ENCODE measurements at regions not wholly inside any gene's neighbourhood (a gene's known extent, or its start where the extent isn't known, plus 50 kb on each side); places are given as distances from the start of the nearest gene placed in this dataset.
"Not testable (repeated sequence)": the region's sequence is repeated elsewhere in the genome, so short reads cannot be mapped to it uniquely, and the experiment has no call there.

- no peak for DNase-seq
Measured at GRCh38 chr15:39499042-39499441, 81.8 kb upstream of the THBS1 start.

GRCh38 chr15:39499681-39500080 is 81.2 kb upstream of the THBS1 start:
- DNase-seq: no peak

- DNase-seq: no peak
Measured at GRCh38 chr15:39501366-39502081, 79.4 kb upstream of the THBS1 start.

- no peak for DNase-seq
Measured at GRCh38 chr15:39502082-39502447, 78.8 kb upstream of the THBS1 start.

GRCh38 chr15:39502611-39503195 is 78.2 kb upstream of the THBS1 start:
- DNase-seq: no peak

- no peak for DNase-seq
Measured at GRCh38 chr15:39503526-39503925, 77.4 kb upstream of the THBS1 start.

GRCh38 chr15:39504808-39505207 is 76.1 kb upstream of the THBS1 start:
- no peak for DNase-seq

- DNase-seq: no peak
Measured at GRCh38 chr15:39506146-39506545, 74.7 kb upstream of the THBS1 start.

- DNase-seq: no peak
Measured at GRCh38 chr15:39508536-39508935, 72.3 kb upstream of the THBS1 start.

GRCh38 chr15:39510001-39510701 is 70.7 kb upstream of the THBS1 start:
- no peak for DNase-seq

- DNase-seq: no peak
Measured at GRCh38 chr15:39511000-39511915, 69.6 kb upstream of the THBS1 start.

GRCh38 chr15:39511916-39512260 is 69.0 kb upstream of the THBS1 start:
- no peak for DNase-seq

GRCh38 chr15:39512643-39513042 is 68.2 kb upstream of the THBS1 start:
- DNase-seq: no peak

- no peak for DNase-seq
Measured at GRCh38 chr15:39513936-39514335, 66.9 kb upstream of the THBS1 start.

GRCh38 chr15:39514933-39515332 is 65.9 kb upstream of the THBS1 start:
- no peak for DNase-seq

- DNase-seq: no peak
Measured at GRCh38 chr15:39515765-39516164, 65.1 kb upstream of the THBS1 start.

- DNase-seq: no peak
Measured at GRCh38 chr15:39517122-39517855, 63.6 kb upstream of the THBS1 start.

GRCh38 chr15:39523968-39524367 is 56.9 kb upstream of the THBS1 start:
- not testable (repeated sequence) for DNase-seq

- DNase-seq: no peak
Measured at GRCh38 chr15:39529457-39529856, 51.4 kb upstream of the THBS1 start.

GRCh38 chr15:39530480-39531342 is 50.2 kb upstream of the THBS1 start:
- DNase-seq: no peak

All from CD4-positive, alpha-beta T cell treated with Interferon gamma for 1 hour (primary cell).